ENCODE measurements at regions not wholly inside any gene's neighbourhood (a gene's known extent, or its start where the extent isn't known, plus 50 kb on each side); places are given as distances from the start of the nearest gene placed in this dataset.

GRCh38 chr18:30343090-30343489 is 699.5 kb downstream of the DSC3 start:
- no peak for DNase-seq
- in situ Hi-C loops (cut with HindIII; ENCODE audit: low pct_ligation_motif_present, low pct_unique_long_range_greater_than_20kb, low sequenced_read_pairs) = no loop called here

- no peak for DNase-seq
- in situ Hi-C loops (cut with HindIII; ENCODE audit: low pct_ligation_motif_present, low pct_unique_long_range_greater_than_20kb, low sequenced_read_pairs) = no loop called here
Observed at GRCh38 chr18:30342675-30343074, 699.9 kb downstream of the DSC3 start.

GRCh38 chr18:30334781-30335180 is 707.8 kb downstream of the DSC3 start:
- DNase-seq = no peak
- in situ Hi-C loops (cut with HindIII; ENCODE audit: low pct_ligation_motif_present, low pct_unique_long_range_greater_than_20kb, low sequenced_read_pairs) = no loop called here

- in situ Hi-C loops (cut with HindIII; ENCODE audit: low pct_ligation_motif_present, low pct_unique_long_range_greater_than_20kb, low sequenced_read_pairs) = no loop called here
- no peak for DNase-seq
Observed at GRCh38 chr18:30333310-30333709, 709.2 kb downstream of the DSC3 start.

GRCh38 chr18:30328839-30329238 is 713.7 kb downstream of the DSC3 start:
- DNase-seq = no peak
- in situ Hi-C loops (cut with HindIII; ENCODE audit: low pct_ligation_motif_present, low pct_unique_long_range_greater_than_20kb, low sequenced_read_pairs) = no loop called here

GRCh38 chr18:30302181-30302580 is 740.4 kb downstream of the DSC3 start:
- DNase-seq = no peak
- in situ Hi-C loops (cut with HindIII; ENCODE audit: low pct_ligation_motif_present, low pct_unique_long_range_greater_than_20kb, low sequenced_read_pairs) = no loop called here

- no peak for DNase-seq
- in situ Hi-C loops (cut with HindIII; ENCODE audit: low pct_ligation_motif_present, low pct_unique_long_range_greater_than_20kb, low sequenced_read_pairs) = no loop called here
Observed at GRCh38 chr18:30298769-30299168, 743.8 kb downstream of the DSC3 start.

- DNase-seq = no peak
- in situ Hi-C loops (cut with HindIII; ENCODE audit: low pct_ligation_motif_present, low pct_unique_long_range_greater_than_20kb, low sequenced_read_pairs) = no loop called here
Observed at GRCh38 chr18:30288662-30289414, 753.7 kb downstream of the DSC3 start.

GRCh38 chr18:30280861-30281470 is 761.6 kb downstream of the DSC3 start:
- DNase-seq = peak; percentile 49
- in situ Hi-C loops (cut with HindIII; ENCODE audit: low pct_ligation_motif_present, low pct_unique_long_range_greater_than_20kb, low sequenced_read_pairs) = no loop called here

GRCh38 chr18:30280186-30280585 is 762.4 kb downstream of the DSC3 start:
- DNase-seq = no peak
- in situ Hi-C loops (cut with HindIII; ENCODE audit: low pct_ligation_motif_present, low pct_unique_long_range_greater_than_20kb, low sequenced_read_pairs) = no loop called here

GRCh38 chr18:30277676-30278075 is 764.9 kb downstream of the DSC3 start:
- in situ Hi-C loops (cut with HindIII; ENCODE audit: low pct_ligation_motif_present, low pct_unique_long_range_greater_than_20kb, low sequenced_read_pairs) = no loop called here

GRCh38 chr18:30271716-30272115 is 770.8 kb downstream of the DSC3 start:
- in situ Hi-C loops (cut with HindIII; ENCODE audit: low pct_ligation_motif_present, low pct_unique_long_range_greater_than_20kb, low sequenced_read_pairs) = no loop called here
- no peak for DNase-seq

More at GRCh38 chr18:30277676-30278075, 764.9 kb downstream of the DSC3 start:
- no peak for DNase-seq

- in situ Hi-C loops (cut with HindIII; ENCODE audit: low pct_ligation_motif_present, low pct_unique_long_range_greater_than_20kb, low sequenced_read_pairs) = no loop called here
- DNase-seq = no peak
Observed at GRCh38 chr18:30265190-30265589, 777.4 kb downstream of the DSC3 start.

GRCh38 chr18:30254331-30254730 is 788.2 kb downstream of the DSC3 start:
- DNase-seq = no peak
- in situ Hi-C loops (cut with HindIII; ENCODE audit: low pct_ligation_motif_present, low pct_unique_long_range_greater_than_20kb, low sequenced_read_pairs) = no loop called here

- in situ Hi-C loops (cut with HindIII; ENCODE audit: low pct_ligation_motif_present, low pct_unique_long_range_greater_than_20kb, low sequenced_read_pairs) = no loop called here
- DNase-seq = no peak
Observed at GRCh38 chr18:30248056-30248455, 794.5 kb downstream of the DSC3 start.

- no peak for DNase-seq
- in situ Hi-C loops (cut with HindIII; ENCODE audit: low pct_ligation_motif_present, low pct_unique_long_range_greater_than_20kb, low sequenced_read_pairs) = no loop called here
Observed at GRCh38 chr18:30245766-30246455, 796.6 kb downstream of the DSC3 start.

- in situ Hi-C loops (cut with HindIII; ENCODE audit: low pct_ligation_motif_present, low pct_unique_long_range_greater_than_20kb, low sequenced_read_pairs) = no loop called here
- DNase-seq = no peak
Observed at GRCh38 chr18:30234755-30235154, 807.8 kb downstream of the DSC3 start.

- in situ Hi-C loops (cut with HindIII; ENCODE audit: low pct_ligation_motif_present, low pct_unique_long_range_greater_than_20kb, low sequenced_read_pairs) = no loop called here
Observed at GRCh38 chr18:30211112-30211511, 831.4 kb downstream of the DSC3 start.

GRCh38 chr18:30208546-30208945 is 834.0 kb downstream of the DSC3 start:
- in situ Hi-C loops (cut with HindIII; ENCODE audit: low pct_ligation_motif_present, low pct_unique_long_range_greater_than_20kb, low sequenced_read_pairs) = no loop called here
- DNase-seq = no peak

More at GRCh38 chr18:30211112-30211511, 831.4 kb downstream of the DSC3 start:
- DNase-seq = no peak

- in situ Hi-C loops (cut with HindIII; ENCODE audit: low pct_ligation_motif_present, low pct_unique_long_range_greater_than_20kb, low sequenced_read_pairs) = no loop called here
Observed at GRCh38 chr18:30192216-30192615, 850.3 kb downstream of the DSC3 start.

More at GRCh38 chr18:30192216-30192615, 850.3 kb downstream of the DSC3 start:
- peak; percentile 9 for DNase-seq

Data from ACHN (cell line).